GM12878 (cell line): ENCODE measurements at regions not wholly inside any gene's neighbourhood (a gene's known extent, or its start where the extent isn't known, plus 50 kb on each side); places are given as distances from the start of the nearest gene placed in this dataset.

Experiments used
- ATF7 ChIP-seq: fragments of 450-650 bp; IDR thresholded peaks from 2 replicates; pipeline ENCODE4 v1.6.1; 2016; ENCODE audit warnings: low read depth, mild to moderate bottlenecking
- CBX3 ChIP-seq: fragments of 200-600 bp; sonication (generic); IDR thresholded peaks from 2 replicates; pipeline ENCODE4 v1.6.1; 2016; ENCODE audit warnings: low read depth, borderline replicate concordance
- CTCF ChIP-seq, 3 experiments: IDR thresholded peaks in 2 of 3; conservative IDR thresholded peaks in 1 of 3; 2 replicates each; pipeline ENCODE4 v1.5.1; 2011; ENCODE audit warnings: low read depth in 3 of 3, low read length in 3 of 3, mild to moderate bottlenecking in 3 of 3, control low read depth in 2 of 3, moderate library complexity in 2 of 3, inconsistent platforms in 1 of 3, mixed read lengths in 1 of 3; ENCODE audit not compliant: control insufficient read depth in 2 of 3, insufficient read depth in 1 of 3; ENCODE audit errors: extremely low read depth in 1 of 3
- IRF3 ChIP-seq: fragments of 450-650 bp; IDR thresholded peaks from 2 replicates; pipeline ENCODE4 v1.6.1; 2014; ENCODE audit warnings: mild to moderate bottlenecking
- JUNB ChIP-seq: IDR thresholded peaks from 2 replicates; pipeline ENCODE4 v1.6.1; 2016; ENCODE audit warnings: antibody characterized with exemption, mild to moderate bottlenecking
- NFXL1 ChIP-seq: fragments of 450-650 bp; IDR thresholded peaks from 2 replicates; pipeline ENCODE4 v1.6.1; 2017; ENCODE audit warnings: antibody characterized with exemption, mild to moderate bottlenecking, borderline replicate concordance
- REST ChIP-seq: IDR thresholded peaks from 2 replicates; pipeline ENCODE4 v1.6.1; 2012; ENCODE audit warnings: mild to moderate bottlenecking, low read depth, low read length
- USF1 ChIP-seq: IDR thresholded peaks from 2 replicates; pipeline ENCODE4 v1.6.1; 2011; ENCODE audit warnings: borderline replicate concordance, low read depth, mild to moderate bottlenecking, moderate library complexity, mixed read lengths, low read length; ENCODE audit not compliant: insufficient read depth; ENCODE audit errors: extremely low read length
- USF2 ChIP-seq: IDR thresholded peaks from 2 replicates; pipeline ENCODE4 v1.6.1; 2011; ENCODE audit warnings: low read depth, low read length, improper control_type of control experiment, borderline replicate concordance
- ZZZ3 ChIP-seq: IDR thresholded peaks from 2 replicates; pipeline ENCODE4 v1.6.1; 2011; ENCODE audit warnings: low read depth; ENCODE audit not compliant: control insufficient read depth, insufficient read length

- no peak for TF ChIP-seq NFXL1
- TF ChIP-seq USF2, result no peak
- no peak for TF ChIP-seq CTCF (IDR thresholded peaks at IDR 0.05 in 2 of 3, conservative IDR thresholded peaks at IDR 0.05 in 1 of 3; ENCODE audit: control insufficient read depth in 2 of 3, extremely low read depth in 1 of 3, insufficient read depth in 1 of 3, low read depth in 3 of 3, low read length in 3 of 3)
- TF ChIP-seq IRF3, result no peak
- TF ChIP-seq ATF7, result no peak
- TF ChIP-seq CBX3, result no peak
- no peak for TF ChIP-seq ZZZ3
- no peak for TF ChIP-seq USF1
- TF ChIP-seq REST, result no peak
- TF ChIP-seq JUNB, result no peak
These were observed 68.7 kb upstream of the KLF6 start for GRCh38 chr10:3853547-3854303.
